ENCODE measurements at regions not wholly inside any gene's neighbourhood (a gene's known extent, or its start where the extent isn't known, plus 50 kb on each side); places are given as distances from the start of the nearest gene placed in this dataset.

- H3K27me3 ChIP-seq: no peaks in the 10 kb centered on the region
- H3K36me3 ChIP-seq: no peaks in the 10 kb centered on the region
- H3K9me3 ChIP-seq (ENCODE audit: low read depth): no peaks in the 10 kb centered on the region
- H3K4me1 ChIP-seq (ENCODE audit: low read depth): no peaks in the 10 kb centered on the region
- no peak overlapping the region for H3K4me3 ChIP-seq
- no peak for DNase-seq (ENCODE audit: low read depth in 1 of 2, low spot score in 1 of 2)
- H3K27ac ChIP-seq: no peak overlapping the region
- no peak for TF ChIP-seq CTCF (IDR thresholded peaks at IDR 0.05; ENCODE audit: low read depth, low read length)
Observed at GRCh38 chr4:114282937-114283336, 303.5 kb upstream of the ARSJ start.

- no peak for DNase-seq (ENCODE audit: low read depth in 1 of 2, low spot score in 1 of 2)
- Histone ChIP-seq H3K27ac (no peak overlapping the region), H3K27me3 (no peaks in the 10 kb centered on the region), H3K9me3 (ENCODE audit: low read depth) (no peaks in the 10 kb centered on the region), H3K4me1 (ENCODE audit: low read depth) (no peaks in the 10 kb centered on the region), H3K4me3 (no peak overlapping the region), H3K36me3 (no peaks in the 10 kb centered on the region)
- no peak for TF ChIP-seq CTCF (IDR thresholded peaks at IDR 0.05; ENCODE audit: low read depth, low read length)
Observed at GRCh38 chr4:114284629-114285028, 305.2 kb upstream of the ARSJ start.

- no peak for DNase-seq (ENCODE audit: low read depth in 1 of 2, low spot score in 1 of 2)
- Histone ChIP-seq H3K36me3 (no peaks in the 10 kb centered on the region), H3K27ac (no peak overlapping the region), H3K9me3 (ENCODE audit: low read depth) (no peaks in the 10 kb centered on the region), H3K4me1 (ENCODE audit: low read depth) (no peaks in the 10 kb centered on the region), H3K4me3 (no peak overlapping the region), H3K27me3 (no peaks in the 10 kb centered on the region)
- no peak for TF ChIP-seq CTCF (IDR thresholded peaks at IDR 0.05; ENCODE audit: low read depth, low read length)
Observed at GRCh38 chr4:114286262-114286810, 306.9 kb upstream of the ARSJ start.

- H3K27ac ChIP-seq: no peak overlapping the region
Observed at GRCh38 chr4:114287079-114287696, 307.7 kb upstream of the ARSJ start.

GRCh38 chr4:114296126-114296525 is 302.5 kb upstream of the UGT8 start:
- H3K4me1 ChIP-seq (ENCODE audit: low read depth): no peaks in the 10 kb centered on the region
- no peak for TF ChIP-seq CTCF (IDR thresholded peaks at IDR 0.05; ENCODE audit: low read depth, low read length)
- DNase-seq (ENCODE audit: low read depth in 1 of 2, low spot score in 1 of 2): no peak
- H3K36me3 ChIP-seq: no peaks in the 10 kb centered on the region
- H3K27ac ChIP-seq: no peak overlapping the region
- no peak overlapping the region for H3K4me3 ChIP-seq
- no peaks in the 10 kb centered on the region for H3K9me3 ChIP-seq (ENCODE audit: low read depth)
- no peaks in the 10 kb centered on the region for H3K27me3 ChIP-seq

More at GRCh38 chr4:114287079-114287696, 307.7 kb upstream of the ARSJ start:
- Histone ChIP-seq H3K27me3 (no peaks in the 10 kb centered on the region), H3K36me3 (no peaks in the 10 kb centered on the region), H3K9me3 (ENCODE audit: low read depth) (no peaks in the 10 kb centered on the region), H3K4me3 (no peak overlapping the region), H3K4me1 (ENCODE audit: low read depth) (no peaks in the 10 kb centered on the region)
- no peak for DNase-seq (ENCODE audit: low read depth in 1 of 2, low spot score in 1 of 2)
- TF ChIP-seq CTCF (IDR thresholded peaks at IDR 0.05; ENCODE audit: low read depth, low read length): no peak

Data from cardiac muscle cell (in vitro differentiated cells and primary cell).